ENCODE measurements at regions not wholly inside any gene's neighbourhood (a gene's known extent, or its start where the extent isn't known, plus 50 kb on each side); places are given as distances from the start of the nearest gene placed in this dataset.

DNA sequence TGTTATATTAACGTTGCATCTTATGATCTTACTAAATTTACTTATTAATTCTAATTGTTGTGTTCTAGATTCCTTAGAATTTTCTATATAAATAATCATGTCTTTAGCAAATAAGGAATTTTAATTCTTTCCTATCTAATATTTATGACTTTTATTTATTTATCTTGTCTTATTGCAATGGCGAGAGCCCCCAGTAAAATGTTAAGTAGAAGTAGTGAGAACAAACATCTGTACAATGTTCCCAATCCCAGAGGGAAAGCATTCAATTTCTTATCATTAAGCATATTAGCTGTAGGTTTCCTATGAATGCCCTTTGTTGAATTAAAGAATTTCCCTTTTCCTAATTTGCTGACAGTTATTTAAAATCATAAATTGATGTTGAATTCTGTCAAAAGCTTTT is 203.7 kb upstream of the OTX2 start:
- H3K9me3 Mint-ChIP-seq (ENCODE audit: unreplicated experiment), result peaks cover 16% of the 10 kb centered on the region
- DNase-seq (ENCODE audit: extremely low spot score, unreplicated experiment), result no peak
- no peaks in the 10 kb centered on the region for H3K4me1 Mint-ChIP-seq (ENCODE audit: unreplicated experiment)
- H3K27ac Mint-ChIP-seq (ENCODE audit: unreplicated experiment), result no peak overlapping the region
- no peak overlapping the region for H3K4me3 Mint-ChIP-seq (ENCODE audit: unreplicated experiment)
- TF ChIP-seq, protein P1, sequence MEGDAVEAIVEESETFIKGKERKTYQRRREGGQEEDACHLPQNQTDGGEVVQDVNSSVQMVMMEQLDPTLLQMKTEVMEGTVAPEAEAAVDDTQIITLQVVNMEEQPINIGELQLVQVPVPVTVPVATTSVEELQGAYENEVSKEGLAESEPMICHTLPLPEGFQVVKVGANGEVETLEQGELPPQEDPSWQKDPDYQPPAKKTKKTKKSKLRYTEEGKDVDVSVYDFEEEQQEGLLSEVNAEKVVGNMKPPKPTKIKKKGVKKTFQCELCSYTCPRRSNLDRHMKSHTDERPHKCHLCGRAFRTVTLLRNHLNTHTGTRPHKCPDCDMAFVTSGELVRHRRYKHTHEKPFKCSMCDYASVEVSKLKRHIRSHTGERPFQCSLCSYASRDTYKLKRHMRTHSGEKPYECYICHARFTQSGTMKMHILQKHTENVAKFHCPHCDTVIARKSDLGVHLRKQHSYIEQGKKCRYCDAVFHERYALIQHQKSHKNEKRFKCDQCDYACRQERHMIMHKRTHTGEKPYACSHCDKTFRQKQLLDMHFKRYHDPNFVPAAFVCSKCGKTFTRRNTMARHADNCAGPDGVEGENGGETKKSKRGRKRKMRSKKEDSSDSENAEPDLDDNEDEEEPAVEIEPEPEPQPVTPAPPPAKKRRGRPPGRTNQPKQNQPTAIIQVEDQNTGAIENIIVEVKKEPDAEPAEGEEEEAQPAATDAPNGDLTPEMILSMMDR (IDR thresholded peaks at IDR 0.05), result no peak
- H3K27me3 Mint-ChIP-seq (ENCODE audit: unreplicated experiment), result no peaks in the 10 kb centered on the region
- no peaks in the 10 kb centered on the region for H3K36me3 Mint-ChIP-seq (ENCODE audit: unreplicated experiment)

DNA sequence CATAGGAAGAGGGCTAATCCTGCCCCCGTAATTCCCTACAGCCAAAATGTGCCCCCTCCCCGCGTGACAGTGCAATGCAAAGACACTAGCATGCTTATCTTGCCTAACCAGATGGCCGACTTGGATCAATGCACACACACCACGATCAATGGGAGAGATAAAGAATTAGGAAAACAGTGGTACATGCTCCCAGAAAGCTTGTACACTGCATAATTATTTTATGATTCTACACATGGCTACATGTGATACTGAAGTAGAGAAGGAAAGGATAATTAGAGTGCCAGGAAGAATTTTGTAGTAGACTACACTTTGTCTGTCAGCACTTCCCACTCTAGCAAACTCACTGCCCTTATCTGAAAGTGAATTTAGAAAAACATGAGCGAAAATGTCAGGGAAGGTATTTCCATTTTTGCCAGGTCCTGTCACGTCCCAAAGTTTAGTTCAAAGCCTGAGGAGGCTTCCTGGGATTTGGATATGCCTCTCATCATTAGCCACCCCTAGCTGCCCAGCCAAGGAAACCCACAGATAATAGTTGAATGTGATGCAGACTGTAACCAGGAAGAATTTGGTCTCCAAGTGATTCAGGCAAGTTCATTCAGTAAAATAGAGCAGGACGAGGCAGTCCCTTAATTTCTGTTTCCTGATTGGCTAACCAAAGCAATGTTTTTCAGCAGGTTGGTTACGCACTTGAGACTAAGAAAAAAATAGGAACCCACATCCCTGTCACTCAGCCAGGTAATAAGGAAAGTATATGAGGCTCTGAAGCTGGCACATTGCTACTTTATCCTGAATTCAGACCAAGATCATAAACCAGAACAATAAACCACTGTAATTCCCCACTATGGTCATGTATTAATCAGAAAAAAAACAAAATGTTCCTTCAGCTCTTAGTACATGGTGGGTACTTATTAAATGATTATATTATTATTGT is 199.6 kb upstream of the OTX2 start:
- Mint-ChIP-seq H3K27ac (ENCODE audit: unreplicated experiment) (no peak overlapping the region), H3K4me3 (ENCODE audit: unreplicated experiment) (no peak overlapping the region), H3K9me3 (ENCODE audit: unreplicated experiment) (peaks cover 16% of the 10 kb centered on the region), H3K4me1 (ENCODE audit: unreplicated experiment) (no peaks in the 10 kb centered on the region), H3K27me3 (ENCODE audit: unreplicated experiment) (no peaks in the 10 kb centered on the region), H3K36me3 (ENCODE audit: unreplicated experiment) (no peaks in the 10 kb centered on the region)
- DNase-seq (ENCODE audit: extremely low spot score, unreplicated experiment), result no peak
- TF ChIP-seq, protein P1 (IDR thresholded peaks at IDR 0.05), result no peak

DNA sequence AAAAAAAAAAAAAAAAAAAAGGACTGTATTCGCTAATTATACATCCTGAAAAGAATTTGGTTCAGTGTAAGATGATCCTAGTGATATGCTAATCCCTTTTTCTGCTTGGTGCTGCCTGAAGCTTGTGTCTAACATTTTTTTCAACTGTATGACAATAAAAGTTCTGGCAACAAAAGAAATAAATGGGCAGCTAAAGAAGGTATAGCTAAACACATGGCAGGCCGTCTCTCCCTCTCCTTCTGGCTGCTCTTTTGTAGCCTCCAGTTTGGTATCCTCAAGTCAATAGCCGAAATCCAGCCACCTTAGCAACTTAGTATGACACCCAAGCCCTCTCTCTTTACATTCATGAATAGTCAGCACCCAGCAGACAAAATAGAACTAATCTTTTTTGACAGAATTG is 198.3 kb upstream of the OTX2 start:
- H3K4me3 Mint-ChIP-seq (ENCODE audit: unreplicated experiment), result no peak overlapping the region
- H3K9me3 Mint-ChIP-seq (ENCODE audit: unreplicated experiment), result peaks cover 8% of the 10 kb centered on the region
- TF ChIP-seq, protein P1 (IDR thresholded peaks at IDR 0.05), result no peak
- H3K4me1 Mint-ChIP-seq (ENCODE audit: unreplicated experiment), result no peaks in the 10 kb centered on the region
- H3K27ac Mint-ChIP-seq (ENCODE audit: unreplicated experiment), result no peak overlapping the region
- DNase-seq (ENCODE audit: extremely low spot score, unreplicated experiment), result no peak
- no peaks in the 10 kb centered on the region for H3K36me3 Mint-ChIP-seq (ENCODE audit: unreplicated experiment)
- no peaks in the 10 kb centered on the region for H3K27me3 Mint-ChIP-seq (ENCODE audit: unreplicated experiment)

DNA sequence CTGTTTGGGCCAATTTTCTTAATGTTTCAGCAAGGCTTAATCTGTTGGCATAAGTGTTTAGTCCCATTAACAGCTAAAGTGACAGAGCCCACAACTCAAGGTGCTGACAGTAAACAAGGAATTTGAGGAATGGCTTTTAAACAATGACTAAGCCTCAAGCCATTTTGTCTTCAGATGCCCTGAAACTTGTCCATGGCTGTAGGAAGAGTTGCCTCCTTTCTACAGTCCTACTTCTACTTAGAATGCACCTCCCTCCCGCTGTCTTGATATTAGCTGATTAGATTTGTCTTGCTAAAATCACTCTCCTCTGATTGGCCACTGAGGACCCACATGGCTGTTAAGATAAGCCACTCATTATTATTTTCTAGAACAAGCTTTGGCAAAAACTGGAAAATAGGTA is 188.4 kb upstream of the OTX2 start:
- H3K27ac Mint-ChIP-seq (ENCODE audit: unreplicated experiment), result no peak overlapping the region

More for the DNA sequence above, 188.4 kb upstream of the OTX2 start:
- no peaks in the 10 kb centered on the region for H3K36me3 Mint-ChIP-seq (ENCODE audit: unreplicated experiment)
- TF ChIP-seq, protein P1 (IDR thresholded peaks at IDR 0.05), result no peak
- no peaks in the 10 kb centered on the region for H3K27me3 Mint-ChIP-seq (ENCODE audit: unreplicated experiment)
- peaks cover 18% of the 10 kb centered on the region for H3K9me3 Mint-ChIP-seq (ENCODE audit: unreplicated experiment)
- H3K4me3 Mint-ChIP-seq (ENCODE audit: unreplicated experiment), result no peak overlapping the region
- no peaks in the 10 kb centered on the region for H3K4me1 Mint-ChIP-seq (ENCODE audit: unreplicated experiment)
- no peak for DNase-seq (ENCODE audit: extremely low spot score, unreplicated experiment)

All from osteocyte (in vitro differentiated cells).